ENCODE measurements at regions not wholly inside any gene's neighbourhood (a gene's known extent, or its start where the extent isn't known, plus 50 kb on each side); places are given as distances from the start of the nearest gene placed in this dataset.

DNA sequence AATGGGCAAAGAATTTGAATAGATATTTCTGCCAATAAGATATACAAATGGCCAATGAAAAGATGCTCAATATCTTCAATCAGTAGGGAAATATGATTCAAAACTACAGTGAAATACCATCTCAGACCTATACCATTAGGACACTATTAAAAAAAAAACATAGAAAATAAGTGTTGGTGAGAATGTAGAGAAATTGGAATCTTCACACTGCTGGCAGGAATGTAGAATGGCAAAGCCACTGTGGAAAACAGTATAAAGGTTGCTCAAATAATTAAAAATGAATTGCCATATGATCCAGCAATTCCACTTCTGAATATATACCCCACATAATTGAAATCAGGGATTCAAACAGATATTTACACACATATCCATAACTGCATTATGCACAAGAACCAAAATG, 88.1 kb upstream of the STARD13 start:
- no peak for DNase-seq

GRCh38 chr13:33375421-33375820, 89.9 kb upstream of the STARD13 start:
- no peak for DNase-seq

- no peak for DNase-seq
Measured at GRCh38 chr13:33376212-33376611, 90.7 kb upstream of the STARD13 start.

GRCh38 chr13:33377411-33377810, 91.9 kb upstream of the STARD13 start:
- DNase-seq: no peak

DNA sequence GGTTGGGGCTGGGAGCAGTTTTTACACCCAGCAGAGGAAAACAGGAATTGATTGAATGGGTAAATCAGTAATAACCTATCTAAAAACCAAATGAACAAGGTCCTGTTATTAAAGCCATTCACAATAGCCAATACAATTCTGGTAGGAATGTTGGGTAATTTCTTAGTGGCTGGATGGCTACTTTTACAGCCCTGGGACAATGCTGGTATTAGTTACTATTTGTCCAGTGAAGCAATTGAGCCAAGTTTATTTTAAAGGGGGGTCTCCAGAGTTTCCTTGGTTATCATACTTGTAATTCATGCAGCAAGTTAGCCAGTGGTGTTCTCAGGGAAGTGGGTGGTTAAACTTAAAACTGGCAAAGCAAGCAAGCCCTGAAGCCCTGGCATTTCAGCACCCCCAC, 92.3 kb upstream of the STARD13 start:
- DNase-seq: no peak

DNA sequence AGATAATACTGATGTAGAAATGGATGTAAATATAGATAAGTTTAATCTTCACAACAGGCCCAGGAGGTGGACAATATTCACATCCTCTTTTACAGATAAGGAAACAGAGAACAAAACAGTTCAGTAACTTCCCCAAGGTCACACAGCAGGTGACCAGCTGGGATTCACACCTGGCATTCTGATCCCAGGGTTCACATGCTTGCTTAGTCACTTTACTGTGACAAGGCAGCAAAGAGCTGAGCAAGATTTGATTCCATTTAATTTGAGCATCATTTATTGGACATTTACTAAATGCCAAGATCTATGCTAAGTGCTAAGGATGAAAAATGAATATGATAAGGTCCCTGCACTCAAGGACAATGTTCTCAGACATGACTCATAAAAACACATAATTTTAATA, 94.1 kb upstream of the STARD13 start:
- DNase-seq: no peak

GRCh38 chr13:33380487-33381079, 95.0 kb upstream of the STARD13 start:
- DNase-seq: no peak

GRCh38 chr13:33381180-33381579, 95.6 kb upstream of the STARD13 start:
- DNase-seq: no peak

GRCh38 chr13:33381906-33382305, 96.4 kb upstream of the STARD13 start:
- no peak for DNase-seq

- DNase-seq: no peak
Measured at GRCh38 chr13:33383724-33384577, 98.4 kb upstream of the STARD13 start.

GRCh38 chr13:33388286-33388998, 102.9 kb upstream of the STARD13 start:
- no peak for DNase-seq

DNA sequence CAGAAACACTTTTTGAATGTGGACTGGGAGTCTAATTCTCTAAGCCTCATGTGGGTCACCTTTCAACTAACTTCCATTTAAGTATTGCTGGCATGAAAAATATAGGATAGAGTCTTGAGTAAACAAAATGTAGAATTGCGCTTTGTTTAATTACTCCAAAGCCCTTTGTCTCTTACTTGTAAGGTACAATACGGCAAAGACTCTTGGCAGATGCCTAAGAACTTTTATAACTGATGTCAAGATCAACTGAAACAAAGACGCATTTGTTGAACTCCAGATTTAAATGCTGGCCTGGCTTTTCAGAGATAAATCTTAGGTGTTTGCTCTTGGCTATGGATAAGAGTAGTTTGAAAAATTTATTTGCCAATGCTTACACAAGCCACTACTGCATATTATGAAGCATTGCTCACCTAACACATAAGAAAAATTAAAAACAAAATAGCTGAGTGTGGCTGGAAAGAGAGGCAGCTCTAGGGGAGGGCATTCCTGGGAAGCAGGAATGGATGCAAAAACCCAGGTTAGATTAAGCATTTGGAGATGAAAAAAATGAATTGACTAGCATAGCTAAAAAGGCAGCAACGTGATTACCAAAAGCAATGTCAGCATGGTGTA, 107.3 kb upstream of the STARD13 start:
- DNase-seq: no peak

DNA sequence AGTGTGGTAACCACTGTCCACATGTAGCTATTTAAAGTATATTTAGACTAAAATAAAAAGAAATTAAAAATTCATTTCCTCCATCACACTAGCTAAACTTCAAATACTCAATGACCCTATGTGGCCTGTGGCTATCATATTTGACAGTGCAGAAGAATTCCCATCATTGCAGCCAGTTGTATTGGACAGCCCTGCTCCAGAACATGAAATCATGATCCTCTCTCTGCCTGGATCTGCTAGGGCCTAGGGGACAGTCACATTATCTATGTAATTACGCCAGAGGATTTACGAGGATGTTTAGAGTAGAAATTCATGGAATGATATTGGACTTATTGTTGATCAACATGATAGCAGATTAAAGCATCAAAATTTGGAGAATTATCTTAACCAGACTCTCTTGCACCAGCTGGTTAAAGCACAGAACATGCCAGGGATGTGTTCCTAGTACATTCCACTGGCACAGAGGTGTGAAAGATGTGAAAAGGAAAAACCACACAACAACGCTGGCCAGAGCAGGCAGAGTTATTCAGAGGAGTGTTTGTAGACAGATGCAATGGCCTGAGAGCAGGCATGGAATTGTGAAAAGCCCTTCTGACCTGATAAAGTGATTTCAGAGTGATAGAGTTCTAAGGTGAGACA, 108.9 kb upstream of the STARD13 start:
- no peak for DNase-seq

DNA sequence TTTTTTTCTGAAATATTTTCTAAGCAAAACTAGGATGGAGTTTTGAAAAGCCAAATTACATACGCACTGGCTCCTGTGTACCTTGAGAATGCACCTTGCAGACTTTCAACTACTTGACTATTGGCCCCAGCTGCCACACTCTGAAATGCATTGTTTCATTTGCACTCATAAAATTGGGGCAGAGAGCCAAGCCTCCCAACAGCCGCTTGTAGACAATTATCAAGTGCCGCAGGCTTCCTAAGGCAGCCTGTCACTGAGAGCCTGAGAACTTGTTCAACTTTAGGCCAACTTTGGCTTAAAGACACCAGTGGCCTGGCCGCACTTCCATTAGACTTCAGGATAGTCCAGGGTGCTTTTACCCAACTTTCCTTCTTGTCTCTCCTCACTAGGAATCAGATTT, 115.7 kb upstream of the STARD13 start:
- DNase-seq: peak; percentile 38

DNA sequence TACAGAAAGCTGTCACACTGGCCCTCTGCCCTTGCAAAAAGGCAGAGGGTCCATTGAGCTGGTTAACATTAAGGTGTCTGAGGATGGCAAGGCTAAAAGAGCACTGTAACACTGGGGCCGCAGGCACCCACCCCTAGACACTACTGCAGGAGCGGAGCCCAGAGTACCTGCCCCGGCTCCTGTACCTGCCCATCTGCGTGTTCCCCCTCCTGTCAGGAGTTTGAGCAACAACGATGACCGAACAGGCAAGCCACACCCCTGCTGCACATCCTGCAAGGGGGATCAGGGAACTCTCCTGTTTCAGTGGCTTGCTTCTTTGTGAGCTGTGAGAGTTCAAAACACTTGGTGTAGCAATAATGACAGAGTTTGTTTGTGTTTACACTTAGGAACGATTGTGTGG, 117.4 kb upstream of the STARD13 start:
- DNase-seq: no peak

GRCh38 chr13:33403807-33404362, 118.3 kb upstream of the STARD13 start:
- DNase-seq: no peak

DNA sequence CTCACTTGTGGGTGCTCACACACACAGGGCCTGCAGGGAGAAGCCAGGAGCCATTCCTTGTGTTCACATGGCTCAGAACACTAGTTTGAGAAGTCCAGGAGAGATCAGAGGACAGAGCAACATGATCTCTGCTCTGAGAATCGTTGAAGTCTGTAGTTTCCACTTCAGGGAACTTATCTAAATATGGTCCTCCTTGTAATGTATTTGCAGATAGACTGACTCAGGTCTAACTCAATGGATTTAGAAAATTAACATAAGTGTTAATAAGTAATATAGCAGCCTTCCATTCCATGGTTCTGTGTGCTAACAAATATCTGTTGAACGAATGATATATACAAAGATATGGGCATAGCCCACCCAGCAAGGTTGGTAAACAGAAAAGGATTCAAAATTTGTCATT, 119.8 kb upstream of the STARD13 start:
- no peak for DNase-seq

- DNase-seq: no peak
Measured at GRCh38 chr13:33409673-33410510, 124.3 kb upstream of the STARD13 start.

DNA sequence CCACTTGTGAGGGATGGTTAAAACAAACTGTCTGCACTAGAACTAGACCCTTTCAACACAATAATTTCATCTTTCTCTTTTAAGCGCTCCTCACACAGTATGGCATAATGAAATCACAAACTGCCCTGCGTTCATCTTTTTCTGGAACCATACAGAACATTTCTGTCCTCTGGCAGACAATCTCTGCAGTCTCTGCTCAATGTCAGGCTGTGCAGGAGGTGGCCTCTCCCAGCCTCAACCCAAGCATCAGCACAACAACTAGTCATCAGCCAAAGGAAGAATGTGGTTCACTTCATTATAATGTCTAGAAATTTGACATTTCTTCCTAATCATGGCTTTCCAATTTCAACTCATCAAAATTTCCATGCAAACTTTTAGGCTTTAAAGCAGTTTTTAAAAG, 125.1 kb upstream of the STARD13 start:
- DNase-seq: no peak

DNA sequence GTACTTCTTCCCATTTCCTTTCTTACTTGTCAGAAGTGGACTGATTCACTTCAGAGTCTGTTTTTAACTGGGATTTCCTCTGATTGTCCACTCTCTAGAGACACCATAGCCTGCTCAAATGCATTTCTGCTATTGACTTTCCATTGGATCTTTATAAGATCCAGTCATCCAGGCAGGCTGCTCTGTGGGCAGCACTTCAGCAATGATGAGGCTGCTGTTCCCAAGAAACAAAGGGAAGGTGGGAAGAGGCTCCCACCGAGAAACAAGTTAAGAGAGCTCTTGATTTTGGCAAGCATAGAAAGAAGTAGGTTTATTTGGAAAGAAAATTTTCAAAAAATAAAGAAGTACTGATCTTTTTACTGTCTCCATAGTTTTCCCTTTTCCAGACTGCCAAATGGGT, 125.8 kb upstream of the STARD13 start:
- DNase-seq: no peak

- no peak for DNase-seq
Measured at GRCh38 chr13:33415822-33416221, 130.3 kb upstream of the STARD13 start.
